PC-3 (cell line): ENCODE measurements at regions not wholly inside any gene's neighbourhood (a gene's known extent, or its start where the extent isn't known, plus 50 kb on each side); places are given as distances from the start of the nearest gene placed in this dataset.

ENCODE experiments used
- CTCF ChIP-seq: fragments of 300-600 bp; sonication (generic); conservative IDR thresholded peaks from 2 replicates; pipeline ENCODE4 v1.5.1; 2017; ENCODE audit warnings: antibody characterized with exemption, low read depth, mild to moderate bottlenecking, low read length
- EZH2phosphoT487 ChIP-seq: fragments of 300-600 bp; sonication (generic); IDR thresholded peaks from 2 replicates; pipeline ENCODE4 v1.6.1; 2018; ENCODE audit warnings: mild to moderate bottlenecking, antibody characterized with exemption, low read length, borderline replicate concordance

DNA sequence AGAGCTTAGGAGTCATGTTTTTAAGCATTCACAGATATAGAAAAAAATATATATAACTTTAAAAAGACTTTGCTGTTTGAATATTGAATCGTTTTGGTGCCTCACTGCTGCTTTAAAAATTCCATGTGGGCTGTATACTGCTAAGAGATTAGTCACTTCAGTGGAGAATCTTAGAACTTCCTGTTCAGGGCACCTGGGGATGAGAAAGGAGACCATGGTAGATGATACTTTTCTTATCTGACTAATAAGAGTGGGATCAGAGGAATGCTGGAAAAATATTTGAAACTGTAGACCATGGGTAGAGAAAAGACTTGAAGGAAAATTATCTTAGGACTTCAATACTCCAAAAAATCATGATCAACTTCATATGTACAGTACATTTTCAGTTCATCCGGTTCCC, 442.2 kb upstream of the SETBP1 start:
- TF ChIP-seq CTCF (no peak), EZH2phosphoT487 (no peak)
